Loucy (cell line): ENCODE measurements at regions not wholly inside any gene's neighbourhood (a gene's known extent, or its start where the extent isn't known, plus 50 kb on each side); places are given as distances from the start of the nearest gene placed in this dataset.

Experiments
- H2AFZ ChIP-seq: fragments of 200-600 bp; sonication (generic); 2 replicates; pipeline ENCODE4 v1.6.0; 2016; ENCODE audit warnings: antibody characterized with exemption, mild to moderate bottlenecking, low read length, moderate library complexity
- H3F3A ChIP-seq: fragments of 200-600 bp; 2 replicates; pipeline ENCODE4 v1.6.0; 2016; ENCODE audit warnings: antibody characterized with exemption, low read depth, mild to moderate bottlenecking
- H3K27me3 ChIP-seq: fragments of 200-600 bp; sonication (generic); 2 replicates; pipeline ENCODE4 v1.6.1; 2014; ENCODE audit warnings: low read length, mild to moderate bottlenecking; ENCODE audit not compliant: insufficient read depth, poor library complexity, severe bottlenecking
- H3K36me3 ChIP-seq: fragments of 200-600 bp; sonication (generic); 2 replicates; pipeline ENCODE4 v1.6.1; 2016; ENCODE audit warnings: low read length; ENCODE audit not compliant: insufficient read depth
- H3K4me1 ChIP-seq: fragments of 200-600 bp; sonication (generic); 2 replicates; pipeline ENCODE4 v1.5.1; 2014; ENCODE audit warnings: low read length, mild to moderate bottlenecking; ENCODE audit not compliant: insufficient read depth, poor library complexity, severe bottlenecking
- H3K4me2 ChIP-seq: fragments of 200-600 bp; sonication (generic); 2 replicates; pipeline ENCODE4 v1.6.0; 2014; ENCODE audit warnings: antibody characterized with exemption, low read length, low read depth, mild to moderate bottlenecking; ENCODE audit not compliant: poor library complexity, severe bottlenecking
- H3K4me3 ChIP-seq: fragments of 200-600 bp; sonication (generic); 2 replicates; pipeline ENCODE4 v1.5.1; 2014; ENCODE audit warnings: low read length, mild to moderate bottlenecking, mixed read lengths; ENCODE audit not compliant: poor library complexity, severe bottlenecking
- H3K79me2 ChIP-seq: fragments of 200-600 bp; sonication (generic); 2 replicates; pipeline ENCODE4 v1.6.1; 2014; ENCODE audit warnings: low read length; ENCODE audit not compliant: insufficient read depth
- H3K9ac ChIP-seq: fragments of 200-600 bp; sonication (generic); 2 replicates; pipeline ENCODE4 v1.6.0; 2014; ENCODE audit warnings: mild to moderate bottlenecking, low read depth, low read length, moderate library complexity; ENCODE audit not compliant: poor library complexity, severe bottlenecking
- H3K9me2 ChIP-seq: fragments of 200-600 bp; sonication (generic); replicated peaks from 2 replicates; pipeline ENCODE4 v1.6.1; 2016; ENCODE audit warnings: low read depth, low read length, mixed read lengths
- H3K9me3 ChIP-seq: fragments of 200-600 bp; sonication (generic); 2 replicates; pipeline ENCODE4 v1.6.1; 2014; ENCODE audit warnings: mild to moderate bottlenecking, antibody characterized with exemption, low read length, low read depth; ENCODE audit not compliant: insufficient read depth
- H4K20me1 ChIP-seq: fragments of 200-600 bp; sonication (generic); 2 replicates; pipeline ENCODE4 v1.6.0; 2014; ENCODE audit warnings: antibody characterized with exemption, low read length, mild to moderate bottlenecking; ENCODE audit not compliant: insufficient read depth, poor library complexity, severe bottlenecking
- EZH2phosphoT487 ChIP-seq: fragments of 200-600 bp; IDR thresholded peaks from 2 replicates; pipeline ENCODE4 v1.6.1; 2018; ENCODE audit warnings: antibody characterized with exemption, mild to moderate bottlenecking, moderate library complexity, borderline replicate concordance
- TF ChIP-seq, protein P1 (sequence below): fragments of 200-600 bp; sonication (generic); conservative IDR thresholded peaks from 2 replicates; pipeline ENCODE4 v1.5.1; 2014; ENCODE audit warnings: mild to moderate bottlenecking, antibody characterized with exemption, low read length

DNA sequence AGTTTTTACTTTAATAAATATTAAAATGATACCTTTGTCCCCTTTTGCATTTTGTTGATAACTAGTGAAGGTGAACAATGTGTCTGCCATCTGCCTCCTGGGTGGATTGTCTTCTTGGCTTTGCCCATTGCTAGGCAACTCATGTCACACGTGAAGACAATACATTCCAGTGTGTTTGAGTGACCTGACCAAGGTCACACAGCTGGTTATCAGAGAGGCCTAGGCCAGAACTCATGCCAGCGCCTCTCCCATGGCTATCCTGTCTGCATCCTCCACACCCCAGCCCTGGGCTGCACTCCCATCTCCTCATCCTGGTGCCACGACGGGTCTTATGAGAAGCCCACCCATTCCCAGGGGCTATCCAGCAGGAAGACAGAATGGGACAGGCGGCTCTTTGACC, 108.7 kb downstream of the PLCE1 start:
- H3K4me3 ChIP-seq: no peak overlapping the region
- no peaks in the 10 kb centered on the region for H3K4me1 ChIP-seq
- H3K79me2 ChIP-seq: no peaks in the 10 kb centered on the region
- H3K4me2 ChIP-seq: no peak overlapping the region
- H3F3A ChIP-seq: no peaks in the 10 kb centered on the region
- H3K36me3 ChIP-seq: no peaks in the 10 kb centered on the region
- no peak overlapping the region for H3K9ac ChIP-seq
- no peaks in the 10 kb centered on the region for H4K20me1 ChIP-seq
- no peaks in the 10 kb centered on the region for H3K9me3 ChIP-seq
- TF ChIP-seq, protein P1, sequence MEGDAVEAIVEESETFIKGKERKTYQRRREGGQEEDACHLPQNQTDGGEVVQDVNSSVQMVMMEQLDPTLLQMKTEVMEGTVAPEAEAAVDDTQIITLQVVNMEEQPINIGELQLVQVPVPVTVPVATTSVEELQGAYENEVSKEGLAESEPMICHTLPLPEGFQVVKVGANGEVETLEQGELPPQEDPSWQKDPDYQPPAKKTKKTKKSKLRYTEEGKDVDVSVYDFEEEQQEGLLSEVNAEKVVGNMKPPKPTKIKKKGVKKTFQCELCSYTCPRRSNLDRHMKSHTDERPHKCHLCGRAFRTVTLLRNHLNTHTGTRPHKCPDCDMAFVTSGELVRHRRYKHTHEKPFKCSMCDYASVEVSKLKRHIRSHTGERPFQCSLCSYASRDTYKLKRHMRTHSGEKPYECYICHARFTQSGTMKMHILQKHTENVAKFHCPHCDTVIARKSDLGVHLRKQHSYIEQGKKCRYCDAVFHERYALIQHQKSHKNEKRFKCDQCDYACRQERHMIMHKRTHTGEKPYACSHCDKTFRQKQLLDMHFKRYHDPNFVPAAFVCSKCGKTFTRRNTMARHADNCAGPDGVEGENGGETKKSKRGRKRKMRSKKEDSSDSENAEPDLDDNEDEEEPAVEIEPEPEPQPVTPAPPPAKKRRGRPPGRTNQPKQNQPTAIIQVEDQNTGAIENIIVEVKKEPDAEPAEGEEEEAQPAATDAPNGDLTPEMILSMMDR: no peak
- no peak for TF ChIP-seq EZH2phosphoT487
- no peaks in the 10 kb centered on the region for H3K27me3 ChIP-seq
- no peaks in the 10 kb centered on the region for H3K9me2 ChIP-seq
- no peak overlapping the region for H2AFZ ChIP-seq

DNA sequence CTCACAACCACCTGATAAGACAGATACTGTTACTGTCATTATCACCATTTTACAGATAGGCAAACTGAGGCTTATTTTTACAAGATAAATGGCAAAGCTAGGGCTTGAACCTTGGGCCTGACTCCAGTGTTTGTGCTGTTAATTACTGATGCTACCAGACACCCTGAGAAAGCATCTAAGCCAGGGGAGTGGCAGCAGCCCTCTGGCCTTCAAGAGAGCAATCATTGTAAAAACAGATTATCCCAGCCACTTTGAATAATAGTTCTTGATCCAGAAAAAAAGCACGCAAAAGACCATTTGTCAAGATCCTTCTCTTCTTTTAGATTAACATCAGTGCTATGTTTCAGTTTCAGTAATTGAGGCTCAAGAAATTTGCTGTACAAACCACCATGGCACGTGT, 109.5 kb downstream of the PLCE1 start:
- Histone ChIP-seq H3K4me3 (no peak overlapping the region), H3K4me1 (no peaks in the 10 kb centered on the region), H2AFZ (no peak overlapping the region), H3K4me2 (no peak overlapping the region), H3K79me2 (no peaks in the 10 kb centered on the region), H3K27me3 (no peaks in the 10 kb centered on the region), H3F3A (no peaks in the 10 kb centered on the region), H3K9me3 (no peaks in the 10 kb centered on the region), H4K20me1 (no peaks in the 10 kb centered on the region), H3K9me2 (no peaks in the 10 kb centered on the region), H3K9ac (no peak overlapping the region), H3K36me3 (no peaks in the 10 kb centered on the region)
- TF ChIP-seq, protein P1: no peak
- TF ChIP-seq EZH2phosphoT487: no peak

DNA sequence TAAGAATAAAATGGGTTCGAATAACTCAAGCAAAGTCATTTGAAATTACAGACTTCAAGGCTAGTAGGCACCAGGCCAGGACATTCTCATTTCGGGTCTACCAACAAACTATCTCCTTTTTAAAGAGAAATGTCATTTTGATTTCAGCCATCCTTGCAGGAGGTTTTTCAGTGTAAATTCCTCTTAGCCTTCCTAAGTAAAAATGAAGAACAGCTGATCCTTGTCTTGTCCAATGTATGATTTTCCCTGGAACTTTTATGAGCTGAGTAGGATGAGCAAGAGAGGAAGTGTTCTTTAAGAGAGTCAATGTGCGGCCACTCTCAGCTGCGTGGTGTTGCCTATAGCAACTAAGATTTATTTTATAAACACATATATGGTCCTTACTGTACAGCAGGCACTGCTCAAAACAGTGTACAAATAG, 110.1 kb downstream of the PLCE1 start:
- H3K27me3 ChIP-seq: no peaks in the 10 kb centered on the region
- TF ChIP-seq EZH2phosphoT487: no peak
- TF ChIP-seq, protein P1: no peak
- no peaks in the 10 kb centered on the region for H3K4me1 ChIP-seq
- H3K36me3 ChIP-seq: no peaks in the 10 kb centered on the region
- no peaks in the 10 kb centered on the region for H3K9me2 ChIP-seq
- H3K4me2 ChIP-seq: no peak overlapping the region
- no peak overlapping the region for H3K9ac ChIP-seq
- H3K4me3 ChIP-seq: no peak overlapping the region
- H3K79me2 ChIP-seq: no peaks in the 10 kb centered on the region
- H3K9me3 ChIP-seq: no peaks in the 10 kb centered on the region
- no peaks in the 10 kb centered on the region for H3F3A ChIP-seq
- no peaks in the 10 kb centered on the region for H4K20me1 ChIP-seq
- no peak overlapping the region for H2AFZ ChIP-seq
